ENCODE measurements at regions not wholly inside any gene's neighbourhood (a gene's known extent, or its start where the extent isn't known, plus 50 kb on each side); places are given as distances from the start of the nearest gene placed in this dataset.

DNA sequence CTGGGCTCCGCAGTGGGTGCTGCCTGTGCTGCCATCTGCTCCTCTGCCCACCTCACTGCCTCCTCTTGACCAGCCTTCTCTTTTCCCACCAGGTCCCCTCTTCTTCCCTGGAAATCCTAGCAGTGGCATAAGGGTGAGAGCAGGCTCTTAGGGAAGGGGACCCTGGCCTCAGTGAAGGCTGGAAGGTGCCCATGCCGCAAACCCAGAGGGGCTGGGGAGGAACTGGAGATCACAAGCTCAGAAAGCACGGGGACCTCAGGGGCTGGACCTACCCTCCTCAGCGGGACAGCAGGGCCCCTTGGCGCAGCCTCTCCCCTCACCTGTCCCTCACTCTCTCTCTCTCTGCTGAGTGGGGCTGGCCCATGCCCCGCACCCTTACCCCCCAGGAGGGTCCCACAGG lies 144.4 kb upstream of the IRX2 start:
- H3K4me1 ChIP-seq = no peaks in the 10 kb centered on the region
- DNase-seq = peak; percentile 42
- ATAC-seq = no peak
- H3K36me3 ChIP-seq = no peaks in the 10 kb centered on the region
- H3K4me3 ChIP-seq = no peak overlapping the region
- H3K27ac ChIP-seq = no peak overlapping the region
- intact Hi-C loops (cut with DNase I) = no loop called here
- no peaks in the 10 kb centered on the region for H3K27me3 ChIP-seq
- TF ChIP-seq, protein P1, sequence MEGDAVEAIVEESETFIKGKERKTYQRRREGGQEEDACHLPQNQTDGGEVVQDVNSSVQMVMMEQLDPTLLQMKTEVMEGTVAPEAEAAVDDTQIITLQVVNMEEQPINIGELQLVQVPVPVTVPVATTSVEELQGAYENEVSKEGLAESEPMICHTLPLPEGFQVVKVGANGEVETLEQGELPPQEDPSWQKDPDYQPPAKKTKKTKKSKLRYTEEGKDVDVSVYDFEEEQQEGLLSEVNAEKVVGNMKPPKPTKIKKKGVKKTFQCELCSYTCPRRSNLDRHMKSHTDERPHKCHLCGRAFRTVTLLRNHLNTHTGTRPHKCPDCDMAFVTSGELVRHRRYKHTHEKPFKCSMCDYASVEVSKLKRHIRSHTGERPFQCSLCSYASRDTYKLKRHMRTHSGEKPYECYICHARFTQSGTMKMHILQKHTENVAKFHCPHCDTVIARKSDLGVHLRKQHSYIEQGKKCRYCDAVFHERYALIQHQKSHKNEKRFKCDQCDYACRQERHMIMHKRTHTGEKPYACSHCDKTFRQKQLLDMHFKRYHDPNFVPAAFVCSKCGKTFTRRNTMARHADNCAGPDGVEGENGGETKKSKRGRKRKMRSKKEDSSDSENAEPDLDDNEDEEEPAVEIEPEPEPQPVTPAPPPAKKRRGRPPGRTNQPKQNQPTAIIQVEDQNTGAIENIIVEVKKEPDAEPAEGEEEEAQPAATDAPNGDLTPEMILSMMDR (IDR thresholded peaks at IDR 0.05) = no peak
- no peaks in the 10 kb centered on the region for H3K9me3 ChIP-seq

- Histone ChIP-seq H3K27ac (no peak overlapping the region), H3K4me1 (no peaks in the 10 kb centered on the region), H3K9me3 (no peaks in the 10 kb centered on the region), H3K4me3 (no peak overlapping the region), H3K27me3 (no peaks in the 10 kb centered on the region), H3K36me3 (no peaks in the 10 kb centered on the region)
- intact Hi-C loops (cut with DNase I) = no loop called here
- TF ChIP-seq, protein P1 (IDR thresholded peaks at IDR 0.05) = no peak
- ATAC-seq (no peak), DNase-seq (peak; percentile 51)
These were observed 143.7 kb upstream of the IRX2 start for GRCh38 chr5:2895196-2895595.

- H3K27me3 ChIP-seq = no peaks in the 10 kb centered on the region
- no peak overlapping the region for H3K4me3 ChIP-seq
- DNase-seq (peak; percentile 27), ATAC-seq (no peak)
- H3K4me1 ChIP-seq = no peaks in the 10 kb centered on the region
- TF ChIP-seq, protein P1 (IDR thresholded peaks at IDR 0.05) = no peak
- no peaks in the 10 kb centered on the region for H3K36me3 ChIP-seq
- H3K27ac ChIP-seq = no peak overlapping the region
- H3K9me3 ChIP-seq = no peaks in the 10 kb centered on the region
- intact Hi-C loops (cut with DNase I) = no loop called here
These were observed 143.3 kb upstream of the IRX2 start for GRCh38 chr5:2894736-2895135.

- Histone ChIP-seq H3K27ac (no peak overlapping the region), H3K9me3 (no peaks in the 10 kb centered on the region), H3K4me3 (no peak overlapping the region), H3K36me3 (no peaks in the 10 kb centered on the region), H3K4me1 (no peaks in the 10 kb centered on the region), H3K27me3 (no peaks in the 10 kb centered on the region)
- ATAC-seq (no peak), DNase-seq (peak; percentile 27)
- TF ChIP-seq, protein P1 (IDR thresholded peaks at IDR 0.05) = no peak
- intact Hi-C loops (cut with DNase I) = no loop called here
These were observed 142.8 kb upstream of the IRX2 start for GRCh38 chr5:2894316-2894715.

GRCh38 chr5:2892466-2893000 lies 141.1 kb upstream of the IRX2 start:
- Histone ChIP-seq H3K27me3 (no peaks in the 10 kb centered on the region), H3K4me3 (no peak overlapping the region), H3K27ac (no peak overlapping the region), H3K9me3 (no peaks in the 10 kb centered on the region), H3K4me1 (no peaks in the 10 kb centered on the region), H3K36me3 (no peaks in the 10 kb centered on the region)
- ATAC-seq (no peak), DNase-seq (no peak)
- TF ChIP-seq, protein P1 (IDR thresholded peaks at IDR 0.05) = no peak
- intact Hi-C loops (cut with DNase I) = no loop called here

- Histone ChIP-seq H3K36me3 (no peaks in the 10 kb centered on the region), H3K4me3 (no peak overlapping the region), H3K4me1 (no peaks in the 10 kb centered on the region), H3K9me3 (no peaks in the 10 kb centered on the region), H3K27me3 (no peaks in the 10 kb centered on the region), H3K27ac (no peak overlapping the region)
- intact Hi-C loops (cut with DNase I) = no loop called here
- DNase-seq = no peak
- TF ChIP-seq, protein P1 (IDR thresholded peaks at IDR 0.05) = no peak
- no peak for ATAC-seq
These were observed 140.3 kb upstream of the IRX2 start for GRCh38 chr5:2891781-2892180.

Data from upper lobe of right lung (tissue), 1 donor.